Esophagus squamous epithelium (tissue), 4 donors: ENCODE measurements at regions not wholly inside any gene's neighbourhood (a gene's known extent, or its start where the extent isn't known, plus 50 kb on each side); places are given as distances from the start of the nearest gene placed in this dataset.

Experiments
- POLR2A ChIP-seq, 4 donors: fragments of 450-650 bp; IDR thresholded peaks; one replicate each; pipeline ENCODE4 v1.6.1; 2017; ENCODE audit warnings: antibody characterized with exemption in 4 of 4, mild to moderate bottlenecking in 4 of 4, moderate library complexity in 3 of 4
- TF ChIP-seq, protein P1 (sequence below), 6 experiments: fragments of 450-650 bp in 4 of 6; fragments of 200-600 bp in 2 of 6; sonication (generic) in 2 of 6; IDR thresholded peaks; one replicate each; pipeline ENCODE4 v1.5.1; 2016 to 2019; ENCODE audit warnings: antibody characterized with exemption in 6 of 6, mild to moderate bottlenecking in 4 of 6, moderate library complexity in 4 of 6

DNA sequence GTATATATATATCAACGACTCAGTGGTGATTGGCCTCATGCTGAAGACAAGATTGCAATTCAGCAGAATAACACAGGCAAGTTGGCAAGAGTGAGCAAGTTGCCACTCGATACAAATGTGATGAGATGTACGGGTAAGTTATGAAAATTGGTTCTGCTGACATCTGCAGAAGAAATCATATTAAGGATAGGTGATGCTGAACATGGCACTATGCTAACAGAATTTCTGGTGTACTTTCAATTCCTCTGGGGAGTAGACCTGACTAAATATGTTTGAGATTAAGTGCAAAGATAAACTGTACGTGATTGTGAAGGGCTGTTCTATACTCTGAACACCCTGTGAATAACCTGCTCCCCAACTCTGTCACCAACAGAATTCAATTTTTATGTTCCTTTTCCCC lies 758.2 kb downstream of the TBC1D32 start:
- TF ChIP-seq, protein P1, sequence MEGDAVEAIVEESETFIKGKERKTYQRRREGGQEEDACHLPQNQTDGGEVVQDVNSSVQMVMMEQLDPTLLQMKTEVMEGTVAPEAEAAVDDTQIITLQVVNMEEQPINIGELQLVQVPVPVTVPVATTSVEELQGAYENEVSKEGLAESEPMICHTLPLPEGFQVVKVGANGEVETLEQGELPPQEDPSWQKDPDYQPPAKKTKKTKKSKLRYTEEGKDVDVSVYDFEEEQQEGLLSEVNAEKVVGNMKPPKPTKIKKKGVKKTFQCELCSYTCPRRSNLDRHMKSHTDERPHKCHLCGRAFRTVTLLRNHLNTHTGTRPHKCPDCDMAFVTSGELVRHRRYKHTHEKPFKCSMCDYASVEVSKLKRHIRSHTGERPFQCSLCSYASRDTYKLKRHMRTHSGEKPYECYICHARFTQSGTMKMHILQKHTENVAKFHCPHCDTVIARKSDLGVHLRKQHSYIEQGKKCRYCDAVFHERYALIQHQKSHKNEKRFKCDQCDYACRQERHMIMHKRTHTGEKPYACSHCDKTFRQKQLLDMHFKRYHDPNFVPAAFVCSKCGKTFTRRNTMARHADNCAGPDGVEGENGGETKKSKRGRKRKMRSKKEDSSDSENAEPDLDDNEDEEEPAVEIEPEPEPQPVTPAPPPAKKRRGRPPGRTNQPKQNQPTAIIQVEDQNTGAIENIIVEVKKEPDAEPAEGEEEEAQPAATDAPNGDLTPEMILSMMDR (IDR thresholded peaks at IDR 0.05) = no peak
- no peak for TF ChIP-seq POLR2A (IDR thresholded peaks at IDR 0.05)
